NCI-H2107 treated with DMSO at 0.1 percent for 48 hours (cell line): ENCODE measurements at regions not wholly inside any gene's neighbourhood (a gene's known extent, or its start where the extent isn't known, plus 50 kb on each side); places are given as distances from the start of the nearest gene placed in this dataset.
A peak's percentile ranks its signal among the peaks of the same experiment; 100 is the strongest.

Experiments
- DNase-seq: peaks from one replicate; lab custom pipeline; 2025; ENCODE audit not compliant: unreplicated experiment; lab: John Stamatoyannopoulos, UW

- DNase-seq = peak; percentile 69
Measured at GRCh38 chr11:95363708-95364107, 132.7 kb upstream of the SESN3 start.

DNA sequence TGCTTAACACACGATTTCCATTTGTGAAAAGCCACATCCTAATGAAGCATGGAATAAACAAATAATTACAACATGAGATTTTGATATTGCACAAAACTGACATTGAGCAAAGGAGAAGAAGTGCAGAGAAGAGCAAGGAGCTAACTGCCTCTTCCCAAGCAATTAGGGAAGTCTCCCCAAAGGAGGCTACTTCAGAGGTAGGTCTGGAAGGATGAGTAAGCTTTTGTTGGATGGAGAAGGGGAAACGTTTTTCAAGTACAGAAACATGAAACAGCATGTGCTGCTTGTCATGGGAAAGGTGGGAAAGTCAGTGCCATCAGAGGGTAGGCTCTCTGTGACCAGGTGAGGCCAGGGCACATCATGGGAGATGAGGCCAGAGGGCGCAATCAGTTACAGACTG, 132.2 kb upstream of the SESN3 start:
- DNase-seq = no peak

DNA sequence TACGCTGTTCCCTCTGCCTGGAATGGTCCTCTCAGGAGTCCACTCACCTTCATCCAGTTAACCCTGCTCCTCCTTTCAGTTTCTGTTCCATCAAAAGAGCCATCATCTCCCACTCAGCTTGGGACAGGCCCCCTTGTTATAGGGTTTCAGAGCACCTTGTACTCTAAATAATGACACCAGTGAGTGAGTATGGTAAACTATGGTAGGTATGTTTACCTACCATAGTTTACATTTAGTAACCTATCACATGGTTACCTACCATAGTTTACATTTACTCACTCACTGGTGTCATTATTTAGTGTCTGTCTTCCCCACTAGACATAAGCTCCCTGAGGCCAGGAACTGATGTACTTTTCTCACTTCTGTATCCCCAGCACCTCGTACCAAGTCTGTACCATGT, 130.2 kb upstream of the SESN3 start:
- DNase-seq = no peak

GRCh38 chr11:95360377-95361075, 129.5 kb upstream of the SESN3 start:
- DNase-seq = no peak

DNA sequence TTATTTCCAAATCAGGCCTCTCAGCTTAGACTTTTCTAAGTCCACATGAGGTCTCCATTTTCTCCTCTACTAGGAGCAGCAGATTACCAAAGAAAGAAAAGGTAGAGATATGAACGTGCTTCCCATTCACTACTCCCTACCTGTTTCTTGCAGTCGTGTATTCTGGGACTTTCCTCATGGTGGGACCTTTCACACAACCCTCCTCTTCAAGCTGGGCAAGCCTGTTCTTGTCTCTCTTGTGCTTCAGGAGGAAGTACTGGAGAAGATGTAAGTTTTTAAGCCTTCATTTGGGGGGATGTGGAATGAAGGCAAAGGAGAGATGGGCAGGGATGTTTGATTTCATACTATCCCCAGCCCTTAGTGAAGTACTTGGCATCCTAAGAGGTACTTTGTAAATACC, 128.8 kb upstream of the SESN3 start:
- no peak for DNase-seq

- no peak for DNase-seq
Measured at GRCh38 chr11:95359341-95359663, 128.3 kb upstream of the SESN3 start.

DNA sequence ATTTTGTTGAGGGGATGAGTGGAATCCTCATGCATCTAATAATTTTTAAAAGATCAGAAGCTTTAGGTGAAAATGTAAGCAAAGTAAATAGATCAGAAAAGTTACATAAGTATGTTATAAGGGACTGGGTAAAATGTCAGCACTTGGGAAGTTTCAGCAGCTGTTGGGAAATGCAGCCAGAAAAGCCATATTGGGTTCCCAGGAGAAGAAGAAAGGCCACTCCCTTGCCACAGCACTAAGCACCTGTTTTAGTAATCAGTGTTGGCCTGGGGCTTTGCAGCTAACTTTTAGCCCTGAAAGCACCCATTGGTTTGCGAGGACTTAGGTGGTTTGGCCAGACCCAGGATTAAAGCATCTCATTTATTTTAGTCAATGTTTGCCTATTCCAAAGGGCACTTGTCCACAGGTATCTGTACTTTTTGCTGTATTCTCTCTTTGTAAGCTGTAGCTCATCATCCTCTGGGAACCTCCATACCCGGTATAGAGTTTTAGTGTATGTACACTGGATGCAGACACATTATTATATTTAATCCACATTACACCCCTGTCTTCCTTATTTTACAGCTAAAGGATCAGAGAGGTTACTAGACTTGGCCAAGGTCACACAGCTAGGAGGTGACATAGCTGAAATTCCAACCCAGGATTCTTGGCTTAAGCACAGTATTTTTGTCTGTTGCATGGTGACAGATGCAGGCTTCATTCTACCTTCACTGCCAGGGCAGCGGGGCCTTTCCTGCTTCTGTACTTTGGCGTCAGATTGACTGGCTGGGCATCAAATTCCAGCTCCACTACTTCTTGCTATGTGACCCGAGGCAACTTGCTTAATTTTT, 127.7 kb upstream of the SESN3 start:
- DNase-seq = no peak

DNA sequence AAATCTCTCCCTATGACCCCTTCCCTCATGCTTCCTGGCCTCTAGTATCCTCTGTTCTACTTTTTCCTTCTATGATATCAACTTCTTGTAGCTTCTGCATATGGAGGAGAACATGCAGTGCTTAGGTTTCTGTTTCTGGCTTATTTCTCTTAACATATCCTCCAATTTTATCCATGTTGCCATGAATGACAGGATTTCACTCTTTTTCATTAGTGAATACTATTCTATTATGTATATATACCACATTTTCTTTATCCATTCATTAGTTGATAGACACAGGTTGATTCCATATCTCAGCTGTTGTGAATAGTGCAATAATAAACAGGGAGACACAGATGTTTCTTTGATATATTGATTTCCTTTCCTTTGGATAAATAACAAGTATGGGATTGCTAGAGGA, 123.3 kb upstream of the SESN3 start:
- no peak for DNase-seq

GRCh38 chr11:95353706-95354105, 122.7 kb upstream of the SESN3 start:
- no peak for DNase-seq

- DNase-seq = no peak
Measured at GRCh38 chr11:95352733-95353346, 121.8 kb upstream of the SESN3 start.

DNA sequence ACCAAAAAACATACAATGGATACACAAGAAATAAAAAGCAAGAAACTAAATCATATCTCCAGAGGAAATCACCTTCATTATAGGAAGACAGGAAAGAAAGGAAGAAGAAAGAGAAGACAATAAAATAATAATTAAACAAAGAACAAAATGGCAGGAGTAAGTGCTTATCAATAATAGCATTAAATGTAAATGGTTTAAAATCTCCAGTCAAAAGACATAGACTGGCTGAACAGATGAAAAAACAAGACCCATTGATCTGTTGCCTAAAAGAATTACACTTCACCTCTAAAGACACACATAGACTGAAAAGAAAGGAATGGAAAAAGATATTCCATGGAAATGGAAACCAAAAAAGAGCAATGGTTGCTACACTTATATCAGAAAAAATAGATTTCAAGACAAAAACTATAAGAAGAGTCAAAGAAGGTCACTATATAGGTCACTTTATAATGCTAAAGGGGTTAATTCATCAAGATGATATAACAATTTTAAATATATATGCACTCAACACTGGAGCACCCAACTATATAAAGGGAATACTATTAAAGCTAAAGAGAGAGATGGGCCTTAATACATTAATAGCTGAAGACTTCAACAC, 118.4 kb upstream of the SESN3 start:
- no peak for DNase-seq

GRCh38 chr11:95346265-95346664, 115.3 kb upstream of the SESN3 start:
- DNase-seq = no peak

DNA sequence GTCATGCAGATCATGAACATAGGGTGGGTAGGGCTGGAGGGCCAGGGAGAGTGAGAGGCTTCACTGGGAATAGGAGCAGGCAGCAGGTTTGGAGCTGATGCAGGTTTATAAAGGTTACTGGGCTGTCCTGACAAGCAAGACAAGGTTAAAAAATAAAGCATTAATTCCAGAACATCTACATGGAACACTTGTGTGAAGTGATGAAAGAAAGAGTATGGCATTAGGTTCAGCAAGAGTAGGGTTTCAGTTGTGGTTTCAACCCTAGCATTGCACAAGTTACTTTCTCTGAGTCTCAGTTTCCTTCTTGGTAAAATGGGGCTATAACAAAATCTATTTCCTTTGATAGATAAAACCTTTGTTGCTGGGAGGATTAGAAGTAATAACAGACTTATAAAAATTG, 114.6 kb upstream of the SESN3 start:
- DNase-seq = no peak

DNA sequence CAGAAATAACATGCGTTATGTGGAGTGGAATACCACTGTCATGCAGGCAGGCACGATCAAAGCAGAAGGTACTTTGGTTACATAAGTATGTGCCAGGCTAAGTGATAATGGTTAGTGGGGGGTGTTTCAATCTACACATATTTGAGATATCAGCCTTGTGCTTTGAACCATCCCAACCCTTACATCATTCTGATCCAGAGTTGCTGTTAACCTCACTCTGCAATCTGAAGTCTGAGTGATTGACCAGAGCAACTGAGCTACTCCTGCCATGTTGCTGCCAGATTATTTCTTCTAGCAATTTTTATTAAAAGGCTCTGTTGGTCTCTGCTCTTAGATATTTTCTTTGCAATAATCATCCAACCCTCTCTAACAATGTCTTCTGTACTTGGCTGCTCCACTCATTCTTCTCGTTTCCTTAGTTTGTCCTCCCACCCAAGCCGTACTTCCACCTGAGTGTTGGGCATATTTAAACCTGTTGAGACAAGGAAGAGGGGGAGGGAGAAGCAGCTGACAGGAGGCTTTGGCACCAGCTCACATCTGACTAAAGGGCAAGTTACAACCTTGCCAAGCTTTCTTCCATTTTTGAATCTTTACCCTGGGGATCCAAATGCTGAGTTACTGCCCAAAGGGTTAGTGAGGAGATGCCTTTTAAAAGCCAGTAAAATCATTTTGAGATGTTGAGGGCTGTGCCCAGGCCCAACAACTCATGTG, 114.1 kb upstream of the SESN3 start:
- no peak for DNase-seq

DNA sequence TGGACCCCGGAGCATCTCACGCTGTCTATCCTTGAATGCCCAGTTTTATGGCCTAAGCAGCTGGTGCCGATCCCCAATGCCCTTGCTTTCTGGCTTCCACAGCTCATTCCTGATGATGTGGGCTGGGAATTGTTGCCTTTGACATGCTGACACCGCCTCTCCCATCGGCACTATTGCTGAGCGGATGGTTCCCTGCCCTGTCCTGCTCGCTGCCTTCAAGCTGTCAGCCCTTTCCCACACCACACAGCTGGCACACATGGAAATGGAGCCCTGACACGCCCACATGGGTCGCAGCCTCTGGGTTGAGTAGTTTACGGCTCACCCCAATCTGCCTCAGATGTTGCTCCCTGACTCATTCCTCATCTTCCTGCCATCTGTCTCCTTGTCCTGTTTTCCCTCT, 110.2 kb upstream of the SESN3 start:
- DNase-seq = no peak

DNA sequence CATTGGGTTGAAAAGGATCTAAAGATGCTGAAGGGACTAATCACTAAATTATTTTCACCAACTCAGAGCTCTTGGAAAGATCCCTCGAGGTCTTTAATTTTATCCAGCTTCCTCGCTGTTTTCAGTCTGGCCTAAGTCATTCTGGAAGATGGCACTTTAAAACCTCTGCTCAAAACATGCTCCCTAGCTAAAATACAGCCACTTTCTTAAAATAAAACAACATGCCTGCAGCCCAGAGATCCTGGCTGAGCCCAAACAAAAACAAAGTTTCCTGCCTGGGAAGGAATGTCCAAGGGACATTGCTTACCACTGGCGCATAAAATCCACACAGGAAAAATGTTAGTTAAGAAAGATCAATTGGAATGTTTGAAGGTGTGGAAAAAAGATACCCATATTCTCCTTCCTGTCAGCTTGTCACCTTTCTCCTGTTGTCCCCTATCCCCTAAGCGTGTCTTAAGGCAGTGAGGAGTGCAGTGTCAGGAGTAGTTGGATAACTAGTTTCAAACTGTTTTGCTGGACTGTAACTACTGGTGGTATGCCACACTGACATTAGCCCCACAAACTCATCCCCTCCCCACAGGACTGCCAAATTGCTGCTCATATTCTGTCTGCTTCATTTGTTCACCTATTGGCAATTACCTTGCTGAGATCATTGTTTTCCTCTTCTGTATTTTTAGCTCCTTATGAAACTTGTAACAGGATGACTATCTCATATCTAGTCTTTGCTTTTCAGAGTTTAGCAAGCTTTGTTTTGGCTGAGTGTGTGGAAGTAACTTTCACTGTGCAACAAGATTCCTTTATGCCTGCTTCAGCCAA, 108.3 kb upstream of the SESN3 start:
- no peak for DNase-seq

GRCh38 chr11:95338430-95338991, 107.5 kb upstream of the SESN3 start:
- DNase-seq = no peak

DNA sequence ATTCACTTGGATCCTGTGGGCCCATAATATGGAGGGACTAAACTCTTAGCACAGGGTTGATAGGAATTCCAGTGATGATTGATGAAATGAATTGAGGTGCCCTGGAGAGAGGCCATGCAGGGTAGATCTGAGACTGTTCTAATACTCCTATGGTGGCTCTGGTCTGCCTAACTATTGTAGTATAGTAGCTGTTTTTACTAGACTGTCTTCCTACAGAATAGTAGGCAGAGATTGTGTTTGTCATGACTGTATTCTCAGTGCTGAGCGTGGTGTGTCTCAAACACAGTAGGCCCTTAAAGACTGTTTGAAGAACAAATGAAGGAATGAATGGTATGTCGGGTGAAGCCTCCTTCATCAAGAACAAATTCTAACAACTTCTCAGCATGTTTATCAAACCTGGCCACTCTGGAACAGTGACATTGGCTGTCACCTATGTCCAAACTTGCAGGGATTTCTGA, 107.0 kb upstream of the SESN3 start:
- no peak for DNase-seq

- peak; percentile 19 for DNase-seq
Measured at GRCh38 chr11:95337175-95337957, 106.4 kb upstream of the SESN3 start.
